Loucy (cell line): ENCODE measurements at regions not wholly inside any gene's neighbourhood (a gene's known extent, or its start where the extent isn't known, plus 50 kb on each side); places are given as distances from the start of the nearest gene placed in this dataset.

Experiments
- H2AFZ ChIP-seq: fragments of 200-600 bp; sonication (generic); 2 replicates; pipeline ENCODE4 v1.6.0; 2016; ENCODE audit warnings: antibody characterized with exemption, mild to moderate bottlenecking, low read length, moderate library complexity
- H3F3A ChIP-seq: fragments of 200-600 bp; 2 replicates; pipeline ENCODE4 v1.6.0; 2016; ENCODE audit warnings: antibody characterized with exemption, low read depth, mild to moderate bottlenecking
- H3K27me3 ChIP-seq: fragments of 200-600 bp; sonication (generic); 2 replicates; pipeline ENCODE4 v1.6.1; 2014; ENCODE audit warnings: low read length, mild to moderate bottlenecking; ENCODE audit not compliant: insufficient read depth, poor library complexity, severe bottlenecking
- H3K36me3 ChIP-seq: fragments of 200-600 bp; sonication (generic); 2 replicates; pipeline ENCODE4 v1.6.1; 2016; ENCODE audit warnings: low read length; ENCODE audit not compliant: insufficient read depth
- H3K4me1 ChIP-seq: fragments of 200-600 bp; sonication (generic); 2 replicates; pipeline ENCODE4 v1.5.1; 2014; ENCODE audit warnings: low read length, mild to moderate bottlenecking; ENCODE audit not compliant: insufficient read depth, poor library complexity, severe bottlenecking
- H3K4me2 ChIP-seq: fragments of 200-600 bp; sonication (generic); 2 replicates; pipeline ENCODE4 v1.6.0; 2014; ENCODE audit warnings: antibody characterized with exemption, low read length, low read depth, mild to moderate bottlenecking; ENCODE audit not compliant: poor library complexity, severe bottlenecking
- H3K4me3 ChIP-seq: fragments of 200-600 bp; sonication (generic); 2 replicates; pipeline ENCODE4 v1.5.1; 2014; ENCODE audit warnings: low read length, mild to moderate bottlenecking, mixed read lengths; ENCODE audit not compliant: poor library complexity, severe bottlenecking
- H3K79me2 ChIP-seq: fragments of 200-600 bp; sonication (generic); 2 replicates; pipeline ENCODE4 v1.6.1; 2014; ENCODE audit warnings: low read length; ENCODE audit not compliant: insufficient read depth
- H3K9ac ChIP-seq: fragments of 200-600 bp; sonication (generic); 2 replicates; pipeline ENCODE4 v1.6.0; 2014; ENCODE audit warnings: mild to moderate bottlenecking, low read depth, low read length, moderate library complexity; ENCODE audit not compliant: poor library complexity, severe bottlenecking
- H3K9me2 ChIP-seq: fragments of 200-600 bp; sonication (generic); replicated peaks from 2 replicates; pipeline ENCODE4 v1.6.1; 2016; ENCODE audit warnings: low read depth, low read length, mixed read lengths
- H3K9me3 ChIP-seq: fragments of 200-600 bp; sonication (generic); 2 replicates; pipeline ENCODE4 v1.6.1; 2014; ENCODE audit warnings: mild to moderate bottlenecking, antibody characterized with exemption, low read length, low read depth; ENCODE audit not compliant: insufficient read depth
- H4K20me1 ChIP-seq: fragments of 200-600 bp; sonication (generic); 2 replicates; pipeline ENCODE4 v1.6.0; 2014; ENCODE audit warnings: antibody characterized with exemption, low read length, mild to moderate bottlenecking; ENCODE audit not compliant: insufficient read depth, poor library complexity, severe bottlenecking
- EZH2phosphoT487 ChIP-seq: fragments of 200-600 bp; IDR thresholded peaks from 2 replicates; pipeline ENCODE4 v1.6.1; 2018; ENCODE audit warnings: antibody characterized with exemption, mild to moderate bottlenecking, moderate library complexity, borderline replicate concordance
- TF ChIP-seq, protein P1 (sequence below): fragments of 200-600 bp; sonication (generic); conservative IDR thresholded peaks from 2 replicates; pipeline ENCODE4 v1.5.1; 2014; ENCODE audit warnings: mild to moderate bottlenecking, antibody characterized with exemption, low read length

DNA sequence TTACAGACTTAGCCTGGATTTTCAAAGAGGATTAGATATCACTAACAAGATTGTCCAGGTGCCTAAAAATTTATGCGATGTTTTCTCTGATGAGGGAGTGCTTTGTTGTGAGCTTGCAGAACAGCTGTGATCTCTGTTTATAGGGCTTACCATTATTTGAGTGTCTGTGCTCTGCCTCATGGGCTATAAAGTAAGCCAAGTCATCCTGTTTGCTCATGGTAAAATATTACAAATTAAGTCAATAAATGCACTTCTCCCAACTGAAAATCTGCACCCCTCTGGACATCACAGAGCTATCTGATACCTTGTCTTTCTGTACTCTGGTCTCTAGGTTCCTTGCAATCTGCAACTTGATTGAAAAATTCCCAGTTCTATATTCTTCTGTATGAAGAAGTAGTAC is 293.4 kb upstream of the ACTBL2 start:
- no peaks in the 10 kb centered on the region for H3K27me3 ChIP-seq
- H3K79me2 ChIP-seq: no peaks in the 10 kb centered on the region
- no peaks in the 10 kb centered on the region for H4K20me1 ChIP-seq
- no peaks in the 10 kb centered on the region for H3F3A ChIP-seq
- H3K9me3 ChIP-seq: no peaks in the 10 kb centered on the region
- H3K4me1 ChIP-seq: peaks cover 9% of the 10 kb centered on the region
- H3K36me3 ChIP-seq: no peaks in the 10 kb centered on the region
- no peak overlapping the region for H3K4me2 ChIP-seq
- H3K9me2 ChIP-seq: no peaks in the 10 kb centered on the region
- H3K4me3 ChIP-seq: no peak overlapping the region
- no peak overlapping the region for H2AFZ ChIP-seq
- TF ChIP-seq, protein P1, sequence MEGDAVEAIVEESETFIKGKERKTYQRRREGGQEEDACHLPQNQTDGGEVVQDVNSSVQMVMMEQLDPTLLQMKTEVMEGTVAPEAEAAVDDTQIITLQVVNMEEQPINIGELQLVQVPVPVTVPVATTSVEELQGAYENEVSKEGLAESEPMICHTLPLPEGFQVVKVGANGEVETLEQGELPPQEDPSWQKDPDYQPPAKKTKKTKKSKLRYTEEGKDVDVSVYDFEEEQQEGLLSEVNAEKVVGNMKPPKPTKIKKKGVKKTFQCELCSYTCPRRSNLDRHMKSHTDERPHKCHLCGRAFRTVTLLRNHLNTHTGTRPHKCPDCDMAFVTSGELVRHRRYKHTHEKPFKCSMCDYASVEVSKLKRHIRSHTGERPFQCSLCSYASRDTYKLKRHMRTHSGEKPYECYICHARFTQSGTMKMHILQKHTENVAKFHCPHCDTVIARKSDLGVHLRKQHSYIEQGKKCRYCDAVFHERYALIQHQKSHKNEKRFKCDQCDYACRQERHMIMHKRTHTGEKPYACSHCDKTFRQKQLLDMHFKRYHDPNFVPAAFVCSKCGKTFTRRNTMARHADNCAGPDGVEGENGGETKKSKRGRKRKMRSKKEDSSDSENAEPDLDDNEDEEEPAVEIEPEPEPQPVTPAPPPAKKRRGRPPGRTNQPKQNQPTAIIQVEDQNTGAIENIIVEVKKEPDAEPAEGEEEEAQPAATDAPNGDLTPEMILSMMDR: no peak
- TF ChIP-seq EZH2phosphoT487: no peak
- no peak overlapping the region for H3K9ac ChIP-seq

- Histone ChIP-seq H3K9me3 (no peaks in the 10 kb centered on the region), H3K9me2 (no peaks in the 10 kb centered on the region), H3K4me1 (peaks cover 13% of the 10 kb centered on the region), H4K20me1 (no peaks in the 10 kb centered on the region), H3K4me2 (no peak overlapping the region), H3K36me3 (no peaks in the 10 kb centered on the region), H3K4me3 (no peak overlapping the region), H3K79me2 (no peaks in the 10 kb centered on the region), H2AFZ (no peak overlapping the region), H3K27me3 (no peaks in the 10 kb centered on the region), H3K9ac (no peak overlapping the region), H3F3A (no peaks in the 10 kb centered on the region)
- TF ChIP-seq, protein P1: no peak
- no peak for TF ChIP-seq EZH2phosphoT487
Measured at GRCh38 chr5:57774439-57774838, 291.8 kb upstream of the ACTBL2 start.

DNA sequence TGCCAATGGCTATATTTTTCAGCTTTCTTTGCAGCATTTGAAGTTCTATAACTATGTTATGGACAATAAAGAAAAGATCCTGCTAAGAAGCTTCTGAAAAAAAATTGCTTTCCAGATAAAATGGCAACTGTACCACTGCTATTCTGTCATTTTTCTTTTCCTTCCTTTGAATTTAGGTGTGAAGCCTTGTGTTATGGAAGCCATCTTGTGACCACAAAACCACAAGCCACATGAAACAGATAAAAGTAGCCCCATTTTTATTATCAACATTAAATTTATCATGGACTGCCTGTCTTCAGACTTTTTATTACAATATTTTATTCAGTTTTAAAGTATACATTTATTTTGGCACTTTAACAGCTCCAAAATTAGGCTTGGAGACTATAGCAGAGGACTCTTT is 289.9 kb upstream of the ACTBL2 start:
- no peaks in the 10 kb centered on the region for H3F3A ChIP-seq
- no peak overlapping the region for H3K9ac ChIP-seq
- H3K4me1 ChIP-seq: peaks cover 13% of the 10 kb centered on the region
- no peak overlapping the region for H2AFZ ChIP-seq
- peak overlapping the region; percentile 42 for H3K4me2 ChIP-seq
- no peaks in the 10 kb centered on the region for H3K9me3 ChIP-seq
- H3K4me3 ChIP-seq: no peak overlapping the region
- TF ChIP-seq, protein P1: no peak
- no peak; the same call in 1 of the 2 replicates for TF ChIP-seq EZH2phosphoT487
- no peaks in the 10 kb centered on the region for H3K9me2 ChIP-seq
- no peaks in the 10 kb centered on the region for H3K36me3 ChIP-seq
- H4K20me1 ChIP-seq: no peaks in the 10 kb centered on the region
- H3K79me2 ChIP-seq: no peaks in the 10 kb centered on the region
- no peaks in the 10 kb centered on the region for H3K27me3 ChIP-seq
